Activated gamma-delta T cell treated with anti-CD3 and anti-CD28 coated beads, Interleukin-2, amount 50 U/mL, for 16 hours (primary cell): ENCODE measurements at regions not wholly inside any gene's neighbourhood (a gene's known extent, or its start where the extent isn't known, plus 50 kb on each side); places are given as distances from the start of the nearest gene placed in this dataset.
"Not testable (repeated sequence)": the region's sequence is repeated elsewhere in the genome, so short reads cannot be mapped to it uniquely, and the experiment has no call there.

Experiments used
- DNase-seq: peaks from one replicate; pipeline ENCODE4 v3.0.0-alpha.2; 2020; ENCODE audit warnings: low read depth

DNA sequence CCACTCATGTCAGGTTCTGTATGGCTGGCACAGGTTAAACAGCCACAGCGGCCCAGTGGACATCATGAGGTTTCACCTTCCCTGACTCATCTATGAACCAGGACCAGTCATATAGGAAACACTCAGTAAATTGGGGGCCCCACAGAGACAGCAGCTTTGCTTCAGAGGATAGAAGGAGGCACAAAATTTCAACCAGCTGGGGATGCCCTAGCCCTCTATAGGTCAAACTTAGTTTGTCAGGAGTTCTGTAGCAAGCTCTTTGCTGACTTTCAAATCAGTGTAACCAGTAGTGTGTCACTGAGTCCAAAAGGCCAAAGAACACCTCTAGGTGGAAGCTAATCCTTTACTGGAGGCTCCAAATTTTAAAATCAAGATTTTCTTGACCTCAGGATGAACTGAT is 4157.8 kb upstream of the TPTE start:
- DNase-seq = not testable (repeated sequence)

DNA sequence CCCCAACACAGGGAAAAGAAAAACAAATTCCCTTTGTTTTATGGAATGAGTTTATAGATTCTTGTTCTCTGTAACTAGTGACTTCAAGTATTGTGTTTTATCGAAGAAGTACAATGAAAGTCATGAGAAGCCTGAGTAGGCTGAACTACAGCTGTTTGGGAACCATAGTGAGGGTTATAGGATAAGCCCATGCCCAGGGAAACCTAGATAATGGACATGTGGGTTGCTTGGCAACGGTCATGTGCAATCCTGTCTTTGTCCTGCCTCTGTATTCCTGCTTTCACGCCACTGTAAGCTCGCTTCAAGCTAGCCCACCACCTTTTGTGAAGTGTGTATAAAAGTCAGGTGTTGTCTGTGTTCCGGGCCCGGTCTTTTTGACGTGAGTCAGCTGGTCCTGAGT is 4152.6 kb upstream of the TPTE start:
- not testable (repeated sequence) for DNase-seq

DNA sequence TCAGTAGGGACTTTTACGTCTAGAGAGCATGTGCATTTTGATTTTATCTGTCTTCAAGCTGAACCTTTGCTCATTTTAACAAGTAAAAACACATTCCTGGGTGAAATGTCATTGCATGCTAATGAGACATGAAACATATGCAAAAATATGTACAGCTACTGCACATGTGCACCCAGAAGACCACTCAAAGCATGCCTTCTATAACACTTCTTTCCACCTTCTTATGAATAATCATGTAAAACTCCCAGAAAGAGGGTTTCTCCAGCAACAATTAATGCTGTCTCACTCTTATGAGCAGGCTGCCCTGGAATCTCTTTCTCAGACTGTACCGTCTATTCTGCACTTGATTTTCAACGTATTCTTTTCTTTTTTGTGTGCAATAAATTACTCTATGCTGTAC is 4148.1 kb upstream of the TPTE start:
- not testable (repeated sequence) for DNase-seq

DNA sequence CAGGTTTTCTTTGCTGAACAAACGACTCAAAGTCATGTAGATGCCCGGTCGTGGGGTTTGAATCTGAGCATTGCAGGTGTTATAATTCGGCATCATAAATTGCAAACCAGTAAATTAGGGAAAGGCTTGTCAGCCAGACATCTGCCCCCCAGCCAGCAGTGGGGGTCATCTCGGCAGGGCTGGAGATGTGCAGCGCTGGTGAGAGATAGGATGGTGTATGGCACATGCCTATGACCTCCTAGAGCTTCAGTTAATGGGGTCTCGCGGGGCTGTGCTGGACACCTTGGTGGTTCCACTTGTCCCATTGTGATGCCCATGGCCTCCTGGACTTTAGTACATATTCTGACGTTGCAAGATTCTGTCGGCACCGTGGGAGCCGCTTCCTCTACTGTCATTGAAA is 4147.2 kb upstream of the TPTE start:
- DNase-seq = peak; percentile 13

DNA sequence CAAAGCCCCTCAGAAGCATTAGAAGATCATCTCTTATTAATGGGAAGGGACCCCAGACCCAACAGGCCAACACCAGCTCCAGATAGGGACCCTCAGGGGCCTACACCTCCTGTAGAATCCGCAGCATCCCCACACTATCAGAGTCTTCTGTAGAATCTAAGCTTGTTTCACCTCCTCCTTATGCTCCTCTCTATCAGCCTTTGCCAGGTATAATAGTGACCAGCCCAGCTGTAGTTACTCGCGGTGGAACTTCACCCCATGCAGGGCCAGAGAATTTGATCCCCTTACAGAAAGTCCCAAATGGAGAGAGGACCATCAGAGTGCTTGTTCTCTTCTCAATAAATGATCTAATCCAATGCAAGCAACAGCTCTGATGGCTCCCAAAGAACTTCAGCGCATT is 4146.5 kb upstream of the TPTE start:
- DNase-seq = not testable (repeated sequence)

DNA sequence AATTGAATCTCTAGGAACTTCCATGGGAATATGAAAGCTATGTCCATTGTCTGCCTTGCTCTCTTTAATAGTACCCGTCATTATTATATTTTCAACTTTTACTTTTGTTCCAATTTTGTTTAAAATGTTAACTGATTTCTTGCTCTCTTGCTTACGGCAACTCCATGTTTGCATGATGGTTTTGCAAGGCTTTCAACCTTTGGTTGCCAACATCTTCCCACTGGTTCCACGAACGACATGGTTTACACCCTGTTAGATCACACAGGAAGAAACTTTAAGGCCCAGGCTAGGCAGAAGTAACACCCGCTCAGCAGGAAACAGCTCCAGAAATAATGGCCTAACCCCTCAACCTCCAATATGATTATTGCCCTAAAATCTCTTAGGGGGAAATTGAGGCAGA is 4145.6 kb upstream of the TPTE start:
- DNase-seq = not testable (repeated sequence)

DNA sequence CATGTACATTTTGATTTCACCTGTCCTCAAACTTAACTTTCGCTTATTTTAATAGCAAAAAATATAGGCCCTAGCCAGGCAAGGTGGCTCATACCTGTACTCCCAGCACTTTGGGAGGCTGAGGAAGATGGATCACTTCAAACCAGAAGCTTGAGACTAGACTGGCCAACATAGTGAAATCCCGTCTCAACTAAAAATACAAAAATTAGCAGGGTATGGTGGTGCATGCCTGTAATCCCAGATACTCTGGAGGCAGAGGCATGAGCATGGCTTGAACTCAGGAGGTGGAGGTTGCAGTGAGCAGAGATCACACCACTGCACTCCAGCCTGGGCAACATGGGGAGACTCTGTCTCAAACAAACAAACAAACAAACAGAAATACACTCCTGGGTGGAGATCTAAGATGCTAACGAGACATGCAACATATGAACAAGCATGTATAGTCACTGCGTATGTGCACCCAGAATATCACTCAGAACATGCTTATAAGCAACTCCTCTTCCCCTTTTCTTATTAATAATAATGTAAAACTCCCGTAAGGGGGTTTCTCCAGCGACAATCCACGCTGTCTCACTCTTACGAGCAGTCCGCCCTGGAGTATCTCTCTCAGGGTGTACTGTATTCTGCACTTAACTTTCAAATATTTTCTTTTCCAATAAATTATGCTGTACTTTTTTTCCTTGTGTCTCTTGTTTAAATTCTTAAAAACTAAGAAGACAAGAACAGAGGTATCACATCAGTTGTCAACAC is 4144.9 kb upstream of the TPTE start:
- DNase-seq = not testable (repeated sequence)
